SJSA1 (cell line): ENCODE measurements at regions not wholly inside any gene's neighbourhood (a gene's known extent, or its start where the extent isn't known, plus 50 kb on each side); places are given as distances from the start of the nearest gene placed in this dataset.

Experiments used
- DNase-seq, 2 experiments: peaks; one replicate each; pipeline ENCODE4 v3.0.0-alpha.2; 2015 to 2020; ENCODE audit warnings: low spot score in 2 of 2, low read depth in 1 of 2
- H3K27ac ChIP-seq: fragments of 250-450 bp; sonication (Bioruptor Pico); 2 replicates; pipeline ENCODE4 v1.5.1; 2020; ENCODE audit warnings: mild to moderate bottlenecking, moderate library complexity
- H3K27me3 ChIP-seq: fragments of 250-450 bp; sonication (Bioruptor Pico); replicated peaks from 2 replicates; pipeline ENCODE4 v1.5.1; 2020; ENCODE audit warnings: mild to moderate bottlenecking, moderate library complexity
- H3K36me3 ChIP-seq: fragments of 250-450 bp; sonication (Bioruptor Pico); 2 replicates; pipeline ENCODE4 v1.5.1; 2020; ENCODE audit warnings: mild to moderate bottlenecking
- H3K4me1 ChIP-seq: fragments of 250-450 bp; sonication (Bioruptor Pico); replicated peaks from 2 replicates; pipeline ENCODE4 v1.6.1; 2021; ENCODE audit warnings: mild to moderate bottlenecking
- H3K4me3 ChIP-seq: fragments of 250-450 bp; sonication (Bioruptor Pico); 2 replicates; pipeline ENCODE4 v1.5.1; 2020; ENCODE audit warnings: mild to moderate bottlenecking
- H3K9me3 ChIP-seq: fragments of 250-450 bp; sonication (Bioruptor Pico); replicated peaks from 2 replicates; pipeline ENCODE4 v1.5.1; 2020; ENCODE audit warnings: mild to moderate bottlenecking

DNA sequence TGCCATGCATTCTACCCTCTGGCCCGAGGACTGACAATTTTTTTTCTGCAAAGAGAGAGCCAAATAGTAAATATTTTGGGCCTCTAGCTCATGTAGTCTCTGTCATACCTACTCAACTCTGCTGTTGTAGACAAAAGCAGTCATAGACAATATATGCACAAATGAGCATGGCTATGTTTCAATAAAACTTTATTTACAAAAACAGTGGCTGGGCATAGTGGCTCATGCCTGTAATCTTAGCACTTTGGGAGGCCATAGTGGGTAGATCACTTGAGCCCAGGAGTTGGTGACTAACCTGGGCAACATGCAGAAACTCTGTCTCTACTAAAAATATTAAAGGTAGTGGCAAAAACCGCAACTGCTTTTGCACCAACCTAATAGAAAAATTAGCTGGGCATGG, 153.7 kb upstream of the BTG1 start:
- H3K27me3 ChIP-seq = no peaks in the 10 kb centered on the region
- no peaks in the 10 kb centered on the region for H3K36me3 ChIP-seq
- no peaks in the 10 kb centered on the region for H3K9me3 ChIP-seq
- peaks cover 29% of the 10 kb centered on the region for H3K4me1 ChIP-seq
- H3K27ac ChIP-seq = no peak overlapping the region
- no peak overlapping the region for H3K4me3 ChIP-seq
- DNase-seq = no peak

DNA sequence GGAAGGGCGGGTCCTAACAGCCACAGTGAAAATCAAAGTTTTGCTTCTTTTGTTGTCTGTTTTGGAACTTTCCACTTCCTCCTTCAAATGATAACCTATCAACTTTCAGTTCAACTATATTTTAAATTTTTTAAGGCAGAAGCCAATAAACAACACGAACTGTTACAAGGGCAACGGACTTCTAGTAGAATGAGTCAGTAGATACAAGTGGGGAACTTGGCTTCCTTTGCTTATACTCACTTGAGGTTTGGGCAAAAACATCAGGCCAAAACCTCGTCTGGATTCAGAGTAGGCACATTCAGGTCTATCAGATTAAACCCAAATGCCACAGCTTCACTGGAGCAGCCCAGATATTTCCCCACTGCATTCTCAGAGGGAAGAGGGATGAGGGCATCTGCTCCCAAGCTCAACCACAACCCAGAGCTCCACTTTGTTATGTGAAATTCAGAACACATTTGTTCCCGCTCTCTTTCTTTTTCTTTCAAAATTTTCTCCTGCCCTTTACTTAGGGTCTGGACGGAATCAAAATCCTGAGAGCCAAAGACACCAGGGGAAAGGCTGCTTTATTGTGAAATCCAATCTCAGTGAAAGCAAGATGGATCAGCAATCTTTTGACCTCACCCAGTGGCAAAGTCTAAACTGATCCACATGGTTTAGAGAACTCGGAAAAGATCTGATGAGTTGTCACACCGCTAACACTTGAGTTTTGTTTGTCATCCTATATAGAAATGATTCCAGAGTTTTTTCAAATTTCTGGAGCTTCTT, 152.5 kb upstream of the BTG1 start:
- Histone ChIP-seq H3K27ac (peak overlapping the region; percentile 49), H3K4me3 (no peak overlapping the region)
- DNase-seq = peak in 1 of 2 experiments; percentile 38

DNA sequence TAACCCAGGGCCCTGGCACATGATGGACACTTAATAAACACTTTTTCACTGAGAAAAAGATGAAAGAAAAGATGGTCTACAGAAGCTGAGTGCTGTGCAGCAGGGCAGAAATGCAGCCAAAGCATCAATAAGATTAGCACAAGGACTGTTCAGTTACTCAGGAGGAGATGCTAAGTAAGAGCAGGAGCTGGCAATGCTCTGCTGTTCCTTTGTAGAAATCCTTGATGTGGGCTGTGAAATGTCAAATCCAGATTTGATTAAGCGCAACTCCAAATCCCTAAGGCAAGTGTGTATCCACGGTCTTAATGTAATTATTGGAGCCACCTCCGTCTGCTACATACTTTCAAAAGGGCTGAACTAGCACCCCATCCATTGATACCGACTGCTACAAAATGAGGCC, 151.8 kb upstream of the BTG1 start:
- Histone ChIP-seq H3K4me3 (no peak overlapping the region), H3K27ac (peak overlapping the region; percentile 49)
- no peak for DNase-seq

More for the DNA sequence above, 152.5 kb upstream of the BTG1 start:
- H3K36me3 ChIP-seq = no peaks in the 10 kb centered on the region
- H3K27me3 ChIP-seq = no peaks in the 10 kb centered on the region
- peaks cover 30% of the 10 kb centered on the region for H3K4me1 ChIP-seq
- H3K9me3 ChIP-seq = no peaks in the 10 kb centered on the region

DNA sequence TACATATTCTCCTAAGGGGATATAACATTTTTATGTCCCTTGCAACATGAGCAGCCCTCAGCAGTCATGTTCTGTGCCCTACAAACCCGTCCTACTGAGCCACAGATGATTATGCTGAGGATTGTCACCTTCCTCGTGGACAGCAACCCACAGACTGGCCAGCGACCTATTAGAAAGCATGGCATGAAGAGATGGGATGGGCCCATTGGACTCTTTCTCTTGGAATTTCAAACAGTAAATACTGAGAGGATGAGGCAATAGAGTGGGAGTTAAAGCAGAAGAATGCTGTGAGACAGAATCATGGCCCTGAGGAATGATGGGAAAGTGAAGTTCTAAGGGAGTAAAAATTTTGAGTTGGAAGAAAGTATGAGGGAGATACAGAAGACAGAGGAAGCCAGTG, 149.9 kb upstream of the BTG1 start:
- Histone ChIP-seq H3K27me3 (no peaks in the 10 kb centered on the region), H3K36me3 (no peaks in the 10 kb centered on the region), H3K9me3 (no peaks in the 10 kb centered on the region), H3K27ac (no peak overlapping the region), H3K4me3 (no peak overlapping the region), H3K4me1 (peaks cover 34% of the 10 kb centered on the region)
- no peak for DNase-seq

More for the DNA sequence above, 151.8 kb upstream of the BTG1 start:
- no peaks in the 10 kb centered on the region for H3K36me3 ChIP-seq
- H3K9me3 ChIP-seq = no peaks in the 10 kb centered on the region
- peaks cover 30% of the 10 kb centered on the region for H3K4me1 ChIP-seq
- H3K27me3 ChIP-seq = no peaks in the 10 kb centered on the region

DNA sequence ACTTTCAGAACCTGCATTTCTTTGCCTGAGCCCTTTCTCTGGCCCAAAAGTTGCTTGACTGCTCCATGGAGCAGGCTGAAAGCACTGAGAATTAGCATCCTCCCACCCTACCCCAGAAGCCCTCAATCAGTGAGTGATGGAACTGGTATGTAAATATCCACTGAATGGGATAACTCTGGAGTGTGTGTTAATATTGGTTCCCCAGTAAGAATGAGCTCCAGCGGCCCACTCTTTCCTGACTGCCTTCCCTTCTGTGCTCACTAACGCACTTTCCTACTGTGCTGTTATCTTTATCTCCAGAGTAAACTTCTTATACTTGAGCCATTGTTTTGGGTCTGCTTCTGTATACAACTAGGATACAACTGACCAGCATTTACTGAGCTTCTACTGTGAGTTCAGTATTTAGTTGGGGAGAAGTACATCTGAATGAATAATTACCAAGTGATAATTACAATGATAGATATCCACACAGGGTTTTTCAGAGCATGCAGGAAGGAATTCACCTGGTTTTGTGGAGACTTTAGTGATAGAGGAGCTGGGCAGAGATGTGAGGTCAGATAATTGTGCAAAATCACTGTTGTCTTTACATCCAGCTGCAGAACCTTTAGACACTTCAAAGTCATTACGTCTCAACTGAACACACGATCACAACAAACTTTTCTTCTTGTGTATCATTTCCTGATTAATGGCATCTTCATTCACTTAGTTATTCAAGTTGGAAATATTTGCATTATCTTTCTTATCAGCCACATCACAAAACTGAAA, 149.2 kb upstream of the BTG1 start:
- Histone ChIP-seq H3K4me3 (no peak overlapping the region), H3K36me3 (no peaks in the 10 kb centered on the region), H3K9me3 (no peaks in the 10 kb centered on the region), H3K27me3 (no peaks in the 10 kb centered on the region), H3K4me1 (peaks cover 40% of the 10 kb centered on the region), H3K27ac (no peak overlapping the region)
- DNase-seq = peak in 1 of 2 experiments; percentile 42

DNA sequence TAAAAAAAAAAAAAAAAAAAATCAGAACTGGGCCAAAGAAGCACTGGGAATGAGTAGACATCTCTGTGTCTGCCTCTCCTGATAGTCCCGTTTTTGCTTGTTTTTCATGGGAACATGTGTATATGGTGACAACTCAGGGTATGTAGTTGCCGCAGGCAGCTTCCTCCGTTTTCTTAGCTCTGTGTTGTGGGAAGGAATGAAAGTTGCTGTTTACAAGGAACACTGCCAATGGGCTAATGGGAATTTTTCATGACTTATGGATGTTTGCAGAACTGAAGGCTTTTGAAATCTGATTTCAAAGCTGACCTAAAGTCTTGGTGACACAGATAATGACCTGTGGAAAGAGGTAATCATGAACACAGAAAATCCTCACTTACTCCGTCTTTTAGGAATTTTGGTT, 146.4 kb upstream of the BTG1 start:
- peaks cover 37% of the 10 kb centered on the region for H3K4me1 ChIP-seq
- H3K27ac ChIP-seq = no peak overlapping the region
- no peaks in the 10 kb centered on the region for H3K27me3 ChIP-seq
- no peaks in the 10 kb centered on the region for H3K36me3 ChIP-seq
- H3K9me3 ChIP-seq = no peaks in the 10 kb centered on the region
- DNase-seq = no peak
- H3K4me3 ChIP-seq = no peak overlapping the region

DNA sequence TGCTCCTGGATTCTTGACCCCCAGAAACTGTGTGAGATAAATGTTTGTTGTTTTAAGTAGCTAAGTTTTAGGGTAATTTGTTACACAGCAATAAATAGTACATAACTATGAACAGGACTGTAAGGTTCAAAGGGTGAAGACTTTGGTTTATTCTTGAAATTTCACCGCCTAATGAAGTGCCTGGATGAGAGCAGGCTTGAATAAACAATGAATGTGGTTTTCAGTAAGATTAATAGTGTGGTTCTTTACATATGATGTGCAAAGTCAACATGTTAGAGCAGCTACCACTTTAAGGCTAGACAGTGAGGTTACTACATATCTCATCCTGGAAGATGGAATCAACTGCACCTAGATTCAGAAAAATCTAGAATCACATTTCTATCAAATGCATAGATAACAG, 145.2 kb upstream of the BTG1 start:
- Histone ChIP-seq H3K4me3 (no peak overlapping the region), H3K4me1 (peaks cover 37% of the 10 kb centered on the region), H3K9me3 (no peaks in the 10 kb centered on the region), H3K27me3 (no peaks in the 10 kb centered on the region), H3K27ac (peak overlapping the region; percentile 70; the same call in 1 of the 2 replicates), H3K36me3 (no peaks in the 10 kb centered on the region)
- no peak for DNase-seq

DNA sequence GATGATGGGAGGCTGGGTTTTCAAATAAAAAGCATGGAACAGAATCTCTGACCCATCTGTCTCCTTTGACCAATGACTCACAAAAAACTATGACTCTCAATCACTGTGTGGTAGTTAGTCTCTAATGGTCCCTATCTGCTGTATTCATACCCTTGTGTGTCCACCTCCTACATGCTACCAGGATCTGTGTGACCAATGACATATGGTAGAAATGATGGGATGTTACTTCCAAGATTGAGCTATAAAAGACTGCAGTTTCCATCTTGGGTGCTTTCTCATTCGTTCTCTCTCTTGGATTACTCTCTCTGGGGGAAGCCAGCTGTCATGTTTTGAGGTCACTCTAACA, 144.7 kb upstream of the BTG1 start:
- no peak for DNase-seq
- no peak overlapping the region for H3K4me3 ChIP-seq
- no peaks in the 10 kb centered on the region for H3K27me3 ChIP-seq
- no peaks in the 10 kb centered on the region for H3K36me3 ChIP-seq
- peaks cover 32% of the 10 kb centered on the region for H3K4me1 ChIP-seq
- peak overlapping the region; percentile 70 for H3K27ac ChIP-seq
- no peaks in the 10 kb centered on the region for H3K9me3 ChIP-seq

DNA sequence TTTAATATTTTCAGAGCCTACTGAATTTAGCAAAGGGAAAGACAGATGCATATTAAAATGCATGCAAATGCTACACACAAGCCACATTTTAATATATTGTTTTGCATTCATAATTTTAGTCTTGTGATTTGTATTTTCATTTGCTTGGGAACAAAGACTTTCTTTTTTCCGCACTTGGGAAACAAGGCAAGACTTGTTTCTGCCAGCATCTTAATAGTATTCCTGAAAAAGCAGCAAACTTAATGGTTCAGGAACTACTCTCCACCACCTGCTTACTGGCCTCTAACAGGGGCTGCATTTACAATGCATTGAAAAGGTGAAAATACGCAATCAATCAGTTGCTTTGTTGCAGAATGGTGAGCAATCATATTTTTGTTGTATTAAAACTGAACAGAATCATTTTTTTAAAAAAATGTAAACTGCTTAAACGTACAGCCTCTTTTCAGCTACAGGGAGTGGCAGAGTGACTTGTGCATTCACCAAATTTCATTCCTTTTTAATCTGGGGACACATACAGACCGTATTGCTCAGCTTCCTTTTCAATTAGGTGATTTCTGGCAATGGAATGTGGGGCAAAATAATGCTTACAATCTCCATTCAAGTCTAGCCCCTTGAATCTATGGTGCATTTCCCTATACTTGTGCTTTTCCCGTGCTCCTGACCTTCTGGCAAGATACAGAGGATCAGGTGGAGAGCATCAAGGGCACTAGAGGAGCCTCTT, 144.1 kb upstream of the BTG1 start:
- Histone ChIP-seq H3K9me3 (no peaks in the 10 kb centered on the region), H3K4me1 (peaks cover 27% of the 10 kb centered on the region), H3K4me3 (no peak overlapping the region), H3K36me3 (no peaks in the 10 kb centered on the region), H3K27me3 (no peaks in the 10 kb centered on the region), H3K27ac (peak overlapping the region; percentile 70)
- DNase-seq = peak in 1 of 2 experiments; percentile 56

DNA sequence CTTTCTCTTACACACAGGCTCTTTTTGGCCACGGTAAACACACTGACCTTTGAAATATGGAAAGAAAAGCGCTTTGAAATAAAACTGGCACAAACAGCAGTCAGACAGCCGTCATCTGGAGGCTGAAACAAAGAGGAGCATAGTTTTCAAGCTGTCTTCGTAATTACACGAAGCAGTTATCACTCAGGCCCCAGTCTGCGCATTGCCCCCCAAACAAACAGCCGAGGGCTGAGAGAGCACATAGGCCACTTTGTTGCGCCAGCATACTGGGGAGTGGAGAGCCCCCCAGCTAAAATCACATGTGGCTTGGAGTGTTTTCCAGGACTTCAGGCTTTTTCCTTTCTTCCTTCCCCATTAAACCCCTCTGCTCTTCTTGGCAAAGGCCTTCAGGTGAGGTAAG, 142.9 kb upstream of the BTG1 start:
- DNase-seq = no peak
- Histone ChIP-seq H3K9me3 (no peaks in the 10 kb centered on the region), H3K27ac (no peak overlapping the region; the same call in 1 of the 2 replicates), H3K36me3 (no peaks in the 10 kb centered on the region), H3K4me3 (no peak overlapping the region), H3K27me3 (no peaks in the 10 kb centered on the region), H3K4me1 (peaks cover 21% of the 10 kb centered on the region)

DNA sequence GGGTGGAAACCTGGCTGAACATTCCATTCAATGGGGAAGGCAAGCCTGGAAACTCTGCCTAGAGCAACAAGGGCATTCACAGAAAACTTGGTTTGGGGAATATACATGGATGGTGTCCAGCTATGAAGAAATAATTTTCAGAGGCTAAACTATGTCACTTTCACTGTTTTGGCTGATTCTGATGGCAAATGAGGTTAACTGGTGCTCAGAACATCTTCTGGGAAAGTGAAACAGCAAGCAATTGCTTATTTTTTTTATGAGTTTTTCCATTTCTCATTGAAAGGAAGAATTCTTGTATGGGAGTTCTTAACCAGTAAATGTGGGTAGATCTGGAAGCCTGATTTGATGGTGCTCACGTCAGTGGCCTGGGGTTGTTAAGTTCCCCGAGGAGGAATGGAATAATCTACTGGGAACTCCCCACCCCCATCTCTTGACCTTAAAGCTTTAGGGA, 132.8 kb upstream of the BTG1 start:
- Histone ChIP-seq H3K27me3 (no peaks in the 10 kb centered on the region), H3K4me3 (no peak overlapping the region), H3K27ac (no peak overlapping the region), H3K4me1 (no peaks in the 10 kb centered on the region), H3K9me3 (no peaks in the 10 kb centered on the region), H3K36me3 (no peaks in the 10 kb centered on the region)
- DNase-seq = no peak

DNA sequence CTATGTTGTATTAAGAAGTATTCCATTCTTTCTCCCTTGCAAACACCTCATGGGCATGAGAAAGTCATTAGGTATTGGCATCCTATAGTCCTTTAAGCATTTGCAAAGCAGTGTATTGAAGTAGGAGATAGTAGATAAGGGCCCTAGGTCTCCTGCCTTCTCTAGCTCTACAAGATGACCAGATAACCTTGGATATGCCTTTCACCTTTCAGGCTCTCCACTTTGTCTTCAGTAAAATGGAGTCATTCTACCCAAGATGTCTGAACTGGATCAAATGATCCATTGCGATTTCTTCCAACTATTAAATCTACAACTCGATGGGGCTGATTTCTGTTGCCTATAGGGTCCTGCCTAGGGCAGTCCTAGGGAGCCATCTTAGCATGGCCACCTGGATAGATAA, 132.1 kb upstream of the BTG1 start:
- no peaks in the 10 kb centered on the region for H3K27me3 ChIP-seq
- H3K9me3 ChIP-seq = no peaks in the 10 kb centered on the region
- H3K4me1 ChIP-seq = no peaks in the 10 kb centered on the region
- H3K27ac ChIP-seq = no peak overlapping the region
- no peaks in the 10 kb centered on the region for H3K36me3 ChIP-seq
- no peak for DNase-seq
- no peak overlapping the region for H3K4me3 ChIP-seq

DNA sequence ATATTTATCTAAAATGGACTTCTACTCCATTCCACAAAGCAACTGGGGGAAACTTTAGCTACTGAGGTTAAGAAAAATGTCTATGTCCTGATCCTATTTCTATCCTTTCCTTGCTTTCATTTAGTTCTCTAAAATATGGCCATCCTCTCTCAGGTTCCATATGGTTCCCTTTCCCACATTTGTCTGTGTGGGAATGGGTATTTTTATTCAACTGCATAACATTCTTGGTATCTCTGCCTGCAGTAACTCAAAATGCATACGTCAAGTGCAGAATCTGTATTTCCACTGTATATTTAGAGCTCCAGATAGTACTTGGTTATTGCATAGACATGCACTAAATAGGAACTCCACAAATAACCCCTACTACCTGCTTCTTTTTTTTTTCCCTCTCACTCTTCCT, 130.6 kb upstream of the BTG1 start:
- Histone ChIP-seq H3K9me3 (no peaks in the 10 kb centered on the region), H3K36me3 (no peaks in the 10 kb centered on the region), H3K4me3 (no peak overlapping the region), H3K4me1 (no peaks in the 10 kb centered on the region), H3K27me3 (no peaks in the 10 kb centered on the region), H3K27ac (no peak overlapping the region)
- DNase-seq = no peak
